Progenitor cell of endocrine pancreas (in vitro differentiated cells): ENCODE measurements at regions not wholly inside any gene's neighbourhood (a gene's known extent, or its start where the extent isn't known, plus 50 kb on each side); places are given as distances from the start of the nearest gene placed in this dataset.
"Not testable (repeated sequence)": the region's sequence is repeated elsewhere in the genome, so short reads cannot be mapped to it uniquely, and the experiment has no call there.

Source experiments
- DNase-seq: peaks from one replicate; pipeline ENCODE4 v3.0.0; 2021; ENCODE audit warnings: low spot score; ENCODE audit not compliant: unreplicated experiment
- H3K27ac Mint-ChIP-seq: 2 replicates; pipeline ENCODE4 v1.8.0; 2021; ENCODE audit warnings: mild to moderate bottlenecking, moderate library complexity, mixed read lengths
- H3K27me3 Mint-ChIP-seq: 2 replicates; pipeline ENCODE4 v1.8.0; 2021; ENCODE audit warnings: mixed read lengths
- H3K36me3 Mint-ChIP-seq: 2 replicates; pipeline ENCODE4 v1.8.0; 2022; ENCODE audit warnings: mixed read lengths; ENCODE audit not compliant: insufficient read depth
- H3K4me1 Mint-ChIP-seq: 2 replicates; pipeline ENCODE4 v1.8.0; 2021; ENCODE audit warnings: low read depth, mixed read lengths
- H3K4me3 Mint-ChIP-seq: 2 replicates; pipeline ENCODE4 v1.8.0; 2021; ENCODE audit warnings: low read depth, mild to moderate bottlenecking, moderate library complexity, mixed read lengths
- H3K9me3 Mint-ChIP-seq: 2 replicates; pipeline ENCODE4 v1.8.0; 2021; ENCODE audit warnings: low read depth, mixed read lengths
- CTCF ChIP-seq: fragments of 200-600 bp; sonication (generic); IDR thresholded peaks from one replicate; pipeline ENCODE4 v1.5.0; 2021; ENCODE audit warnings: antibody characterized with exemption, mild to moderate bottlenecking; ENCODE audit not compliant: unreplicated experiment

GRCh38 chr5:72644296-72644695, 137.1 kb upstream of the ZNF366 start:
- Mint-ChIP-seq H3K4me1 (no peaks in the 10 kb centered on the region), H3K9me3 (no peaks in the 10 kb centered on the region)
- no peak for TF ChIP-seq CTCF

GRCh38 chr5:72641164-72641563, 134.0 kb upstream of the ZNF366 start:
- Mint-ChIP-seq H3K4me3 (no peak overlapping the region), H3K36me3 (no peaks in the 10 kb centered on the region), H3K4me1 (no peaks in the 10 kb centered on the region), H3K27me3 (no peaks in the 10 kb centered on the region), H3K27ac (no peak overlapping the region), H3K9me3 (no peaks in the 10 kb centered on the region)
- TF ChIP-seq CTCF = no peak
- DNase-seq = no peak

More at GRCh38 chr5:72644296-72644695, 137.1 kb upstream of the ZNF366 start:
- no peak for DNase-seq
- no peak overlapping the region for H3K4me3 Mint-ChIP-seq
- H3K27ac Mint-ChIP-seq = no peak overlapping the region
- H3K27me3 Mint-ChIP-seq = peaks cover 3% of the 10 kb centered on the region
- no peaks in the 10 kb centered on the region for H3K36me3 Mint-ChIP-seq

GRCh38 chr5:72637058-72637457, 129.8 kb upstream of the ZNF366 start:
- Mint-ChIP-seq H3K27ac (no peak overlapping the region), H3K4me3 (no peak overlapping the region), H3K4me1 (peaks cover 2% of the 10 kb centered on the region), H3K36me3 (no peaks in the 10 kb centered on the region), H3K27me3 (no peaks in the 10 kb centered on the region), H3K9me3 (no peaks in the 10 kb centered on the region)
- TF ChIP-seq CTCF = no peak
- no peak for DNase-seq

GRCh38 chr5:72636565-72636964, 129.4 kb upstream of the ZNF366 start:
- DNase-seq, H3K27ac Mint-ChIP-seq, H3K9me3 Mint-ChIP-seq, H3K4me1 Mint-ChIP-seq, H3K4me3 Mint-ChIP-seq, H3K27me3 Mint-ChIP-seq, H3K36me3 Mint-ChIP-seq: not testable (repeated sequence)

- H3K9me3 Mint-ChIP-seq = no peaks in the 10 kb centered on the region
- H3K4me3 Mint-ChIP-seq = no peak overlapping the region
Measured at GRCh38 chr5:72634444-72634843, 127.2 kb upstream of the ZNF366 start.

More at GRCh38 chr5:72634444-72634843, 127.2 kb upstream of the ZNF366 start:
- Mint-ChIP-seq H3K27me3 (no peaks in the 10 kb centered on the region), H3K36me3 (no peaks in the 10 kb centered on the region), H3K4me1 (peaks cover 2% of the 10 kb centered on the region), H3K27ac (no peak overlapping the region)
- no peak for DNase-seq
- no peak for TF ChIP-seq CTCF
